ENCODE measurements at regions not wholly inside any gene's neighbourhood (a gene's known extent, or its start where the extent isn't known, plus 50 kb on each side); places are given as distances from the start of the nearest gene placed in this dataset.

- no peak overlapping the region for H3K4me3 ChIP-seq (ENCODE audit: low read depth, low read length)
- no peak for DNase-seq (ENCODE audit: low read depth)
- TF ChIP-seq POLR2A (IDR thresholded peaks at IDR 0.05; ENCODE audit: extremely low read depth, insufficient read length) = no peak
- TF ChIP-seq CTCF (IDR thresholded peaks at IDR 0.05; ENCODE audit: low read depth, low read length) = no peak
- TF ChIP-seq MYC (IDR thresholded peaks at IDR 0.05; ENCODE audit: low read depth, low read length) = no peak
- no peak for TF ChIP-seq MAX (IDR thresholded peaks at IDR 0.05; ENCODE audit: low read depth, low read length)
These were observed 52.5 kb upstream of the COMTD1 start for GRCh38 chr10:75288140-75288711.

- TF ChIP-seq CTCF (IDR thresholded peaks at IDR 0.05; ENCODE audit: low read depth, low read length) (no peak), MYC (IDR thresholded peaks at IDR 0.05; ENCODE audit: low read depth, low read length) (no peak), MAX (IDR thresholded peaks at IDR 0.05; ENCODE audit: low read depth, low read length) (no peak), POLR2A (IDR thresholded peaks at IDR 0.05; ENCODE audit: extremely low read depth, insufficient read length) (no peak)
- H3K4me3 ChIP-seq (ENCODE audit: low read depth, low read length) = no peak overlapping the region
- DNase-seq (ENCODE audit: low read depth) = no peak
These were observed 51.9 kb upstream of the COMTD1 start for GRCh38 chr10:75287697-75288096.

- TF ChIP-seq MAX (IDR thresholded peaks at IDR 0.05; ENCODE audit: low read depth, low read length) = no peak
- no peak for TF ChIP-seq MYC (IDR thresholded peaks at IDR 0.05; ENCODE audit: low read depth, low read length)
- no peak for TF ChIP-seq POLR2A (IDR thresholded peaks at IDR 0.05; ENCODE audit: extremely low read depth, insufficient read length)
- no peak for TF ChIP-seq CTCF (IDR thresholded peaks at IDR 0.05; ENCODE audit: low read depth, low read length)
- DNase-seq (ENCODE audit: low read depth) = no peak
- H3K4me3 ChIP-seq (ENCODE audit: low read depth, low read length) = no peak overlapping the region
These were observed 51.1 kb upstream of the COMTD1 start for GRCh38 chr10:75286901-75287300.

Measured in NB4 (cell line).